PC-3 (cell line): ENCODE measurements at regions not wholly inside any gene's neighbourhood (a gene's known extent, or its start where the extent isn't known, plus 50 kb on each side); places are given as distances from the start of the nearest gene placed in this dataset.

Experiments
- ATAC-seq: fragments of 200-7000 bp; cut with Tn5 transposase; 2 replicates; pipeline ENCODE4 v1.9.1; 2020; ENCODE audit warnings: mild to moderate bottlenecking, moderate library complexity
- BruUV-seq: library from RNA; stranded (reverse); fragments of 400-500 nt; replicated peaks from 2 replicates; lab custom pipeline; 2021; lab: Mats Ljungman, UMichigan
- CTCF ChIA-PET: fragments of 300-600 bp; sonication (Branson Sonifier 250); formaldehyde crosslinking; loops from one replicate; lab custom pipeline; 2022; ENCODE audit warnings: antibody characterized with exemption; lab: Charles Lee
- POLR2A ChIA-PET: fragments of 300-600 bp; sonication (Branson Sonifier 250); formaldehyde crosslinking; loops from one replicate; lab custom pipeline; 2022; ENCODE audit warnings: antibody characterized with exemption; ENCODE audit not compliant: unreplicated experiment; lab: Charles Lee
- DNase-seq: peaks from one replicate; pipeline ENCODE4 v3.0.0-alpha.2; 2015
- H2AFZ ChIP-seq: fragments of 300-600 bp; sonication (generic); 2 replicates; pipeline ENCODE4 v1.6.0; 2016; ENCODE audit warnings: antibody characterized with exemption, low read length
- H3F3A ChIP-seq: fragments of 300-600 bp; sonication (generic); one replicate; pipeline ENCODE4 v1.6.0; 2017; ENCODE audit warnings: antibody characterized with exemption, low read length, control low read depth, mild to moderate bottlenecking; ENCODE audit not compliant: unreplicated experiment
- H3K27ac ChIP-seq: fragments of 300-600 bp; sonication (generic); 2 replicates; pipeline ENCODE4 v1.5.1; 2016; ENCODE audit warnings: mild to moderate bottlenecking, low read length
- H3K27me3 ChIP-seq: fragments of 300-600 bp; sonication (generic); 2 replicates; pipeline ENCODE4 v1.6.1; 2016; ENCODE audit warnings: low read length, mixed read lengths
- H3K36me3 ChIP-seq: fragments of 300-600 bp; sonication (generic); 2 replicates; pipeline ENCODE4 v1.6.1; 2016; ENCODE audit warnings: low read depth, mixed run types, low read length, mixed read lengths
- H3K4me1 ChIP-seq: fragments of 300-600 bp; sonication (generic); 2 replicates; pipeline ENCODE4 v1.5.1; 2016; ENCODE audit warnings: low read length; ENCODE audit not compliant: insufficient read depth
- H3K4me2 ChIP-seq: fragments of 300-600 bp; sonication (generic); 2 replicates; pipeline ENCODE4 v1.6.0; 2016; ENCODE audit warnings: low read length
- H3K4me3 ChIP-seq: fragments of 300-600 bp; sonication (generic); 2 replicates; pipeline ENCODE4 v1.5.1; 2016; ENCODE audit warnings: mild to moderate bottlenecking, low read length, mixed read lengths
- H3K79me2 ChIP-seq: fragments of 300-600 bp; sonication (generic); 2 replicates; pipeline ENCODE4 v1.6.1; 2017; ENCODE audit warnings: low read length, mixed read lengths
- H3K9ac ChIP-seq: fragments of 300-600 bp; sonication (generic); 2 replicates; pipeline ENCODE4 v1.6.0; 2016; ENCODE audit warnings: mild to moderate bottlenecking, low read length
- H3K9me2 ChIP-seq: fragments of 300-600 bp; sonication (generic); replicated peaks from 2 replicates; pipeline ENCODE4 v1.6.1; 2016; ENCODE audit warnings: mixed run types, low read length, mixed read lengths
- H3K9me3 ChIP-seq: fragments of 300-600 bp; sonication (generic); 2 replicates; pipeline ENCODE4 v1.6.1; 2016; ENCODE audit warnings: low read length, mixed read lengths
- H4K20me1 ChIP-seq: fragments of 300-600 bp; sonication (generic); 2 replicates; pipeline ENCODE4 v1.6.1; 2016; ENCODE audit warnings: low read length, mixed read lengths
- CTCF ChIP-seq: fragments of 300-600 bp; sonication (generic); conservative IDR thresholded peaks from 2 replicates; pipeline ENCODE4 v1.5.1; 2017; ENCODE audit warnings: antibody characterized with exemption, low read depth, mild to moderate bottlenecking, low read length
- EZH2 ChIP-seq: fragments of 300-600 bp; sonication (generic); IDR thresholded peaks from one replicate; pipeline ENCODE4 v1.6.1; 2017; ENCODE audit warnings: antibody characterized with exemption, mild to moderate bottlenecking, low read length; ENCODE audit not compliant: unreplicated experiment
- EZH2phosphoT487 ChIP-seq: fragments of 300-600 bp; sonication (generic); IDR thresholded peaks from 2 replicates; pipeline ENCODE4 v1.6.1; 2018; ENCODE audit warnings: mild to moderate bottlenecking, antibody characterized with exemption, low read length, borderline replicate concordance
- intact Hi-C: fragments of 100-400 bp; cut with micrococcal nuclease; formaldehyde crosslinking; loops from 2 replicates; pipeline ENCODE4 v1.9.0; 2023

GRCh38 chr20:23167431-23167830, 81.3 kb upstream of the CD93 start:
- no peak overlapping the region for H3K9ac ChIP-seq

GRCh38 chr20:23166563-23166962, 80.4 kb upstream of the CD93 start:
- H3K9ac ChIP-seq, result no peak overlapping the region
- DNase-seq (no peak), ATAC-seq (no peak)
- H3K27ac ChIP-seq, result no peak overlapping the region
- H3K27me3 ChIP-seq, result no peaks in the 10 kb centered on the region
- no peak overlapping the region for H3K4me2 ChIP-seq
- intact Hi-C loops, result no loop called here
- 0 out of 2 replicates have a peak, but pooled peaks cover 3% of the 10 kb centered on the region for H3K4me1 ChIP-seq
- H3F3A ChIP-seq, result no peaks in the 10 kb centered on the region
- no peaks in the 10 kb centered on the region for H3K9me3 ChIP-seq
- H3K9me2 ChIP-seq, result no peaks in the 10 kb centered on the region
- no peaks in the 10 kb centered on the region for H4K20me1 ChIP-seq
- BruUV-seq, result no TSS peak
- no peak for TF ChIP-seq CTCF
- TF ChIP-seq EZH2, result no peak
- TF ChIP-seq EZH2phosphoT487, result no peak
- no peak overlapping the region for H3K4me3 ChIP-seq
- no peaks in the 10 kb centered on the region for H3K79me2 ChIP-seq
- no peak overlapping the region for H2AFZ ChIP-seq
- ChIA-PET CTCF (no interaction called here), POLR2A (no interaction called here)
- H3K36me3 ChIP-seq, result no peaks in the 10 kb centered on the region

More at GRCh38 chr20:23167431-23167830, 81.3 kb upstream of the CD93 start:
- H3K79me2 ChIP-seq, result no peaks in the 10 kb centered on the region
- no peaks in the 10 kb centered on the region for H3K4me1 ChIP-seq
- ATAC-seq (no peak), DNase-seq (peak; percentile 29)
- no peak overlapping the region for H3K4me3 ChIP-seq
- intact Hi-C loops, result no loop called here
- no peaks in the 10 kb centered on the region for H4K20me1 ChIP-seq
- H3K9me3 ChIP-seq, result no peaks in the 10 kb centered on the region
- POLR2A ChIA-PET, result no interaction called here
- no peak overlapping the region for H3K27ac ChIP-seq
- no peaks in the 10 kb centered on the region for H3F3A ChIP-seq
- H2AFZ ChIP-seq, result no peak overlapping the region
- H3K36me3 ChIP-seq, result no peaks in the 10 kb centered on the region
- H3K27me3 ChIP-seq, result no peaks in the 10 kb centered on the region
- no peak for TF ChIP-seq CTCF
- H3K4me2 ChIP-seq, result no peak overlapping the region
- no TSS peak for BruUV-seq
- CTCF ChIA-PET, result no interaction called here
- H3K9me2 ChIP-seq, result no peaks in the 10 kb centered on the region

- Histone ChIP-seq H3K9me2 (no peaks in the 10 kb centered on the region), H3K79me2 (no peaks in the 10 kb centered on the region), H3F3A (no peaks in the 10 kb centered on the region), H3K9ac (no peak overlapping the region), H3K4me1 (0 out of 2 replicates have a peak, but pooled peaks cover 8% of the 10 kb centered on the region), H2AFZ (no peak overlapping the region), H4K20me1 (no peaks in the 10 kb centered on the region), H3K27me3 (no peaks in the 10 kb centered on the region), H3K27ac (no peak overlapping the region), H3K4me2 (no peak overlapping the region), H3K4me3 (no peak overlapping the region), H3K36me3 (no peaks in the 10 kb centered on the region), H3K9me3 (no peaks in the 10 kb centered on the region)
- ChIA-PET CTCF (no interaction called here), POLR2A (no interaction called here)
- no TSS peak for BruUV-seq
- no peak for ATAC-seq
- TF ChIP-seq EZH2phosphoT487, result no peak
- TF ChIP-seq CTCF, result no peak
- TF ChIP-seq EZH2, result no peak
- intact Hi-C loops, result no loop called here
- no peak for DNase-seq
Observed at GRCh38 chr20:23165964-23166363, 79.8 kb upstream of the CD93 start.
